22Rv1 (cell line): ENCODE measurements at regions not wholly inside any gene's neighbourhood (a gene's known extent, or its start where the extent isn't known, plus 50 kb on each side); places are given as distances from the start of the nearest gene placed in this dataset.

ENCODE experiments used
- ZFX ChIP-seq: fragments of 450-650 bp; IDR thresholded peaks from 2 replicates; pipeline ENCODE4 v1.6.1; 2017; ENCODE audit warnings: antibody characterized with exemption, borderline replicate concordance
- TF ChIP-seq, protein P1 (sequence below): fragments of 450-650 bp; IDR thresholded peaks from 2 replicates; pipeline ENCODE4 v1.5.1; 2017; ENCODE audit warnings: mild to moderate bottlenecking

DNA sequence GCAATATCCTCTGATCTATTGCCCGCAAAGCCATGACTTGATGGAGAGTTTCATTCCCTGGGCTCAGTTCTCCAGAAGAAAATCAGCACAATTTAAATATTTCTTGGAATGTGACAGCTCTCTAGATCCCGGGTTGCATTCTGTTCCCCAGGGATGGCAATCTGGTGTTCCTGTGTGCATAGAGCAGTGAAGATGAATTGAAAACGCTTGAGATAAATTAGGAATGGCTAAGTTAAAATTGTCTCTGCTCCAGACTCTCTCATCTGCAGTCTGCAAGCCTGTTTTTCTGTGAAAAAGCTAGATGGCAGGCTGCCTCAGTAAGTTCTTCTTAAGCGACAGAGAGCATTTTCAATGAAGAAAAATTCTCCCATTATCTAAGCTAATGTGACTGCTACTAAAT lies 582.5 kb upstream of the MGAT4C start:
- TF ChIP-seq, protein P1, sequence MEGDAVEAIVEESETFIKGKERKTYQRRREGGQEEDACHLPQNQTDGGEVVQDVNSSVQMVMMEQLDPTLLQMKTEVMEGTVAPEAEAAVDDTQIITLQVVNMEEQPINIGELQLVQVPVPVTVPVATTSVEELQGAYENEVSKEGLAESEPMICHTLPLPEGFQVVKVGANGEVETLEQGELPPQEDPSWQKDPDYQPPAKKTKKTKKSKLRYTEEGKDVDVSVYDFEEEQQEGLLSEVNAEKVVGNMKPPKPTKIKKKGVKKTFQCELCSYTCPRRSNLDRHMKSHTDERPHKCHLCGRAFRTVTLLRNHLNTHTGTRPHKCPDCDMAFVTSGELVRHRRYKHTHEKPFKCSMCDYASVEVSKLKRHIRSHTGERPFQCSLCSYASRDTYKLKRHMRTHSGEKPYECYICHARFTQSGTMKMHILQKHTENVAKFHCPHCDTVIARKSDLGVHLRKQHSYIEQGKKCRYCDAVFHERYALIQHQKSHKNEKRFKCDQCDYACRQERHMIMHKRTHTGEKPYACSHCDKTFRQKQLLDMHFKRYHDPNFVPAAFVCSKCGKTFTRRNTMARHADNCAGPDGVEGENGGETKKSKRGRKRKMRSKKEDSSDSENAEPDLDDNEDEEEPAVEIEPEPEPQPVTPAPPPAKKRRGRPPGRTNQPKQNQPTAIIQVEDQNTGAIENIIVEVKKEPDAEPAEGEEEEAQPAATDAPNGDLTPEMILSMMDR = no peak
- TF ChIP-seq ZFX = no peak
